Neutrophil (primary cell): ENCODE measurements at regions not wholly inside any gene's neighbourhood (a gene's known extent, or its start where the extent isn't known, plus 50 kb on each side); places are given as distances from the start of the nearest gene placed in this dataset.

Experiments
- H3K27ac ChIP-seq: fragments of 200-600 bp; sonication (generic); 2 replicates; pipeline ENCODE4 v1.5.1; 2016; ENCODE audit warnings: mild to moderate bottlenecking, moderate library complexity
- H3K27me3 ChIP-seq: fragments of 200-600 bp; sonication (generic); 2 replicates; pipeline ENCODE4 v1.6.0; 2016; ENCODE audit warnings: mild to moderate bottlenecking
- H3K36me3 ChIP-seq: fragments of 200-600 bp; sonication (generic); 2 replicates; pipeline ENCODE4 v1.5.1; 2017
- H3K4me1 ChIP-seq, 2 experiments: fragments of 200-600 bp in 1 of 2; sonication (generic) in 1 of 2; 1 replicate in 1 of 2; 2 replicates in 1 of 2; pipeline versions ENCODE4 v1.5.1 to v1.6.1; 2013 to 2016; ENCODE audit warnings: low read depth in 1 of 2, low read length in 1 of 2, mild to moderate bottlenecking in 1 of 2, moderate library complexity in 1 of 2; ENCODE audit not compliant: control insufficient read depth in 1 of 2, insufficient read depth in 1 of 2
- H3K4me3 ChIP-seq, 2 experiments: fragments of 200-600 bp in 1 of 2; sonication (generic) in 1 of 2; 1 replicate in 1 of 2; 2 replicates in 1 of 2; pipeline ENCODE4 v1.5.1; 2013 to 2016; ENCODE audit warnings: low read depth in 1 of 2, low read length in 1 of 2, mild to moderate bottlenecking in 1 of 2, moderate library complexity in 1 of 2
- H3K9me3 ChIP-seq: fragments of 200-600 bp; sonication (generic); 2 replicates; pipeline ENCODE4 v1.5.1; 2016
- CTCF ChIP-seq: fragments of 200-600 bp; sonication (generic); IDR thresholded peaks from 2 replicates; pipeline ENCODE4 v1.5.1; 2016; ENCODE audit warnings: antibody characterized with exemption

GRCh38 chr18:77653792-77654191 lies 404.1 kb downstream of the GALR1 start:
- Histone ChIP-seq H3K27me3 (peaks cover 19% of the 10 kb centered on the region), H3K27ac (no peak overlapping the region), H3K4me3 (no peak overlapping the region), H3K36me3 (no peaks in the 10 kb centered on the region), H3K4me1 (peaks cover 0 to 4% of the 10 kb centered on the region in 2 experiments), H3K9me3 (no peaks in the 10 kb centered on the region)
- no peak for TF ChIP-seq CTCF

GRCh38 chr18:77654302-77654701 lies 404.7 kb downstream of the GALR1 start:
- Histone ChIP-seq H3K27ac (no peak overlapping the region), H3K27me3 (peaks cover 19% of the 10 kb centered on the region), H3K4me1 (peaks cover 0 to 4% of the 10 kb centered on the region in 2 experiments), H3K4me3 (no peak overlapping the region), H3K36me3 (no peaks in the 10 kb centered on the region), H3K9me3 (no peaks in the 10 kb centered on the region)
- no peak for TF ChIP-seq CTCF

GRCh38 chr18:77657651-77658298 lies 408.1 kb downstream of the GALR1 start:
- TF ChIP-seq CTCF: no peak
- Histone ChIP-seq H3K27ac (no peak overlapping the region), H3K36me3 (no peaks in the 10 kb centered on the region), H3K9me3 (no peaks in the 10 kb centered on the region), H3K27me3 (peaks cover 6% of the 10 kb centered on the region), H3K4me3 (no peak overlapping the region), H3K4me1 (no peaks in the 10 kb centered on the region)

GRCh38 chr18:77658299-77658662 lies 408.6 kb downstream of the GALR1 start:
- no peaks in the 10 kb centered on the region for H3K36me3 ChIP-seq

GRCh38 chr18:77658751-77659448 lies 409.3 kb downstream of the GALR1 start:
- Histone ChIP-seq H3K27me3 (peaks cover 7% of the 10 kb centered on the region), H3K36me3 (no peaks in the 10 kb centered on the region), H3K9me3 (no peaks in the 10 kb centered on the region), H3K4me3 (no peak overlapping the region), H3K27ac (no peak overlapping the region), H3K4me1 (no peaks in the 10 kb centered on the region)
- TF ChIP-seq CTCF: no peak

More at GRCh38 chr18:77658299-77658662, 408.6 kb downstream of the GALR1 start:
- H3K27me3 ChIP-seq: peaks cover 7% of the 10 kb centered on the region
- no peaks in the 10 kb centered on the region for H3K9me3 ChIP-seq
- no peak overlapping the region for H3K27ac ChIP-seq
- no peak for TF ChIP-seq CTCF
- H3K4me1 ChIP-seq: no peaks in the 10 kb centered on the region
- H3K4me3 ChIP-seq: no peak overlapping the region
